Panc1 (cell line): ENCODE measurements at regions not wholly inside any gene's neighbourhood (a gene's known extent, or its start where the extent isn't known, plus 50 kb on each side); places are given as distances from the start of the nearest gene placed in this dataset.

Experiments used
- ATAC-seq: fragments of 200-7000 bp; cut with Tn5 transposase; 2 replicates; pipeline ENCODE4 v1.9.1; 2020; ENCODE audit warnings: mild to moderate bottlenecking, moderate library complexity
- BruUV-seq: library from RNA; stranded (reverse); fragments of 400-500 nt; replicated peaks from 2 replicates; lab custom pipeline; 2021; lab: Mats Ljungman, UMichigan
- CTCF ChIA-PET: fragments of 300-600 bp; sonication (Branson Sonifier 250); formaldehyde crosslinking; loops from one replicate; lab custom pipeline; 2022; ENCODE audit warnings: antibody characterized with exemption; lab: Charles Lee
- POLR2A ChIA-PET: fragments of 300-600 bp; sonication (Branson Sonifier 250); formaldehyde crosslinking; loops from one replicate; lab custom pipeline; 2022; ENCODE audit warnings: antibody characterized with exemption; lab: Charles Lee
- DNase-seq: peaks from one replicate; pipeline ENCODE4 v3.0.0-alpha.2; 2010; ENCODE audit warnings: low read depth, low spot score
- H3K27ac ChIP-seq: 2 replicates; pipeline ENCODE4 v1.5.1; 2011; ENCODE audit warnings: mild to moderate bottlenecking, low read length, inconsistent platforms
- H3K27me3 ChIP-seq: fragments of 200-500 bp; sonication (Bioruptor generic); 2 replicates; pipeline ENCODE4 v1.6.0; 2014; ENCODE audit warnings: low read length, inconsistent platforms; ENCODE audit not compliant: control insufficient read depth, insufficient read depth
- H3K36me3 ChIP-seq: fragments of 200-500 bp; sonication (Bioruptor generic); 2 replicates; pipeline ENCODE4 v1.5.1; 2014; ENCODE audit warnings: inconsistent platforms, mild to moderate bottlenecking, low read length, moderate library complexity; ENCODE audit not compliant: control insufficient read depth, insufficient read depth
- H3K4me1 ChIP-seq: 2 replicates; pipeline ENCODE4 v1.5.1; 2011; ENCODE audit warnings: inconsistent platforms, mild to moderate bottlenecking, low read length, moderate library complexity; ENCODE audit not compliant: control insufficient read depth, insufficient read depth
- H3K4me3 ChIP-seq, 2 experiments: 2 replicates each; pipeline ENCODE4 v1.5.1; 2011 to 2012; ENCODE audit warnings: low read depth in 2 of 2, low read length in 2 of 2, mild to moderate bottlenecking in 2 of 2, inconsistent platforms in 1 of 2, moderate library complexity in 1 of 2
- H3K9me3 ChIP-seq: fragments of 200-500 bp; sonication (Bioruptor generic); 2 replicates; pipeline ENCODE4 v1.5.1; 2014; ENCODE audit warnings: low read depth, mild to moderate bottlenecking, inconsistent platforms, low read length, moderate library complexity; ENCODE audit not compliant: control insufficient read depth, insufficient read depth
- POLR2AphosphoS5 ChIP-seq: IDR thresholded peaks from 2 replicates; pipeline ENCODE4 v1.6.1; 2012; ENCODE audit warnings: mild to moderate bottlenecking, low read depth, low read length, moderate library complexity
- SIN3A ChIP-seq: IDR thresholded peaks from 2 replicates; pipeline ENCODE4 v1.6.1; 2012; ENCODE audit warnings: low read depth, mild to moderate bottlenecking, low read length, moderate library complexity, borderline replicate concordance; ENCODE audit not compliant: insufficient read depth
- TCF7L2 ChIP-seq: IDR thresholded peaks from 2 replicates; pipeline ENCODE4 v1.6.1; 2011; ENCODE audit warnings: mild to moderate bottlenecking, low read depth, low read length, inconsistent platforms
- in situ Hi-C: cut with HindIII; loops from 2 replicates; pipeline ENCODE4 v1.10.0; 2016; ENCODE audit warnings: low sequenced_read_pairs, low pct_unique_long_range_greater_than_20kb
- intact Hi-C: fragments of 100-400 bp; cut with micrococcal nuclease; formaldehyde crosslinking; loops from one replicate; pipeline ENCODE4 v1.10.0; 2022; ENCODE audit not compliant: unreplicated experiment
- TF ChIP-seq, protein P1 (sequence below), 2 experiments: IDR thresholded peaks; 2 replicates each; pipeline ENCODE4 v1.6.1; 2011 to 2012; ENCODE audit warnings: low read depth in 2 of 2, control low read depth in 1 of 2, low read length in 1 of 2, mild to moderate bottlenecking in 1 of 2, moderate library complexity in 1 of 2; ENCODE audit not compliant: insufficient read depth in 1 of 2
- TF ChIP-seq, protein P2 (sequence below): fragments of 450-650 bp; IDR thresholded peaks from 2 replicates; pipeline ENCODE4 v1.5.1; 2017; ENCODE audit warnings: mild to moderate bottlenecking

DNA sequence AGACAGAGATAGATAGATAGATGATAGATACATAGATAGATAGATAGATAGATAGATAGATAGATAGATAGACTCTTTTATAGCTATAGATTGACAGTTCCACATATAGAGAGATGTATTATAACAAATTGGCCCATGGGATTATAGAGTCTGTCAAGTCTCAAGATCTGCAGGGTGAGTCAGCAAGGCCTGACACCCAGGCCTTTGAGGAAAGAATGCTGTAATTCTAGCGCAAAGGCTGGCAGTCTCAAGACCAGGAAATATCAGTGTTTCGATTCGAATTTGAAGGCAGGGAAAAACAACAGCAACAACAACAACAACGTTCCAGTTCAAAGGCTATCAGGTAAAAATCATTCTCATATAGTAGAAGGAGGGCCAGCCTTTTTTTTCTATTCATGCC is 339.2 kb upstream of the CDH9 start:
- intact Hi-C loops (no loop called here), in situ Hi-C loops (no loop called here)
- Histone ChIP-seq H3K9me3 (no peaks in the 10 kb centered on the region), H3K4me1 (no peaks in the 10 kb centered on the region), H3K36me3 (no peaks in the 10 kb centered on the region), H3K4me3 (no peak overlapping the region), H3K27ac (no peak overlapping the region), H3K27me3 (no peaks in the 10 kb centered on the region)
- DNase-seq = no peak
- no TSS peak for BruUV-seq
- ChIA-PET POLR2A (no interaction called here), CTCF (no interaction called here)
- no peak for TF ChIP-seq SIN3A
- TF ChIP-seq, protein P1, sequence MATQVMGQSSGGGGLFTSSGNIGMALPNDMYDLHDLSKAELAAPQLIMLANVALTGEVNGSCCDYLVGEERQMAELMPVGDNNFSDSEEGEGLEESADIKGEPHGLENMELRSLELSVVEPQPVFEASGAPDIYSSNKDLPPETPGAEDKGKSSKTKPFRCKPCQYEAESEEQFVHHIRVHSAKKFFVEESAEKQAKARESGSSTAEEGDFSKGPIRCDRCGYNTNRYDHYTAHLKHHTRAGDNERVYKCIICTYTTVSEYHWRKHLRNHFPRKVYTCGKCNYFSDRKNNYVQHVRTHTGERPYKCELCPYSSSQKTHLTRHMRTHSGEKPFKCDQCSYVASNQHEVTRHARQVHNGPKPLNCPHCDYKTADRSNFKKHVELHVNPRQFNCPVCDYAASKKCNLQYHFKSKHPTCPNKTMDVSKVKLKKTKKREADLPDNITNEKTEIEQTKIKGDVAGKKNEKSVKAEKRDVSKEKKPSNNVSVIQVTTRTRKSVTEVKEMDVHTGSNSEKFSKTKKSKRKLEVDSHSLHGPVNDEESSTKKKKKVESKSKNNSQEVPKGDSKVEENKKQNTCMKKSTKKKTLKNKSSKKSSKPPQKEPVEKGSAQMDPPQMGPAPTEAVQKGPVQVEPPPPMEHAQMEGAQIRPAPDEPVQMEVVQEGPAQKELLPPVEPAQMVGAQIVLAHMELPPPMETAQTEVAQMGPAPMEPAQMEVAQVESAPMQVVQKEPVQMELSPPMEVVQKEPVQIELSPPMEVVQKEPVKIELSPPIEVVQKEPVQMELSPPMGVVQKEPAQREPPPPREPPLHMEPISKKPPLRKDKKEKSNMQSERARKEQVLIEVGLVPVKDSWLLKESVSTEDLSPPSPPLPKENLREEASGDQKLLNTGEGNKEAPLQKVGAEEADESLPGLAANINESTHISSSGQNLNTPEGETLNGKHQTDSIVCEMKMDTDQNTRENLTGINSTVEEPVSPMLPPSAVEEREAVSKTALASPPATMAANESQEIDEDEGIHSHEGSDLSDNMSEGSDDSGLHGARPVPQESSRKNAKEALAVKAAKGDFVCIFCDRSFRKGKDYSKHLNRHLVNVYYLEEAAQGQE (IDR thresholded peaks at IDR 0.05; ENCODE audit: insufficient read depth in 1 of 2, low read depth in 2 of 2, low read length in 1 of 2) = no peak
- no peak for TF ChIP-seq POLR2AphosphoS5
- TF ChIP-seq, protein P2, sequence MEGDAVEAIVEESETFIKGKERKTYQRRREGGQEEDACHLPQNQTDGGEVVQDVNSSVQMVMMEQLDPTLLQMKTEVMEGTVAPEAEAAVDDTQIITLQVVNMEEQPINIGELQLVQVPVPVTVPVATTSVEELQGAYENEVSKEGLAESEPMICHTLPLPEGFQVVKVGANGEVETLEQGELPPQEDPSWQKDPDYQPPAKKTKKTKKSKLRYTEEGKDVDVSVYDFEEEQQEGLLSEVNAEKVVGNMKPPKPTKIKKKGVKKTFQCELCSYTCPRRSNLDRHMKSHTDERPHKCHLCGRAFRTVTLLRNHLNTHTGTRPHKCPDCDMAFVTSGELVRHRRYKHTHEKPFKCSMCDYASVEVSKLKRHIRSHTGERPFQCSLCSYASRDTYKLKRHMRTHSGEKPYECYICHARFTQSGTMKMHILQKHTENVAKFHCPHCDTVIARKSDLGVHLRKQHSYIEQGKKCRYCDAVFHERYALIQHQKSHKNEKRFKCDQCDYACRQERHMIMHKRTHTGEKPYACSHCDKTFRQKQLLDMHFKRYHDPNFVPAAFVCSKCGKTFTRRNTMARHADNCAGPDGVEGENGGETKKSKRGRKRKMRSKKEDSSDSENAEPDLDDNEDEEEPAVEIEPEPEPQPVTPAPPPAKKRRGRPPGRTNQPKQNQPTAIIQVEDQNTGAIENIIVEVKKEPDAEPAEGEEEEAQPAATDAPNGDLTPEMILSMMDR = no peak
- no peak for TF ChIP-seq TCF7L2
- no peak for ATAC-seq

DNA sequence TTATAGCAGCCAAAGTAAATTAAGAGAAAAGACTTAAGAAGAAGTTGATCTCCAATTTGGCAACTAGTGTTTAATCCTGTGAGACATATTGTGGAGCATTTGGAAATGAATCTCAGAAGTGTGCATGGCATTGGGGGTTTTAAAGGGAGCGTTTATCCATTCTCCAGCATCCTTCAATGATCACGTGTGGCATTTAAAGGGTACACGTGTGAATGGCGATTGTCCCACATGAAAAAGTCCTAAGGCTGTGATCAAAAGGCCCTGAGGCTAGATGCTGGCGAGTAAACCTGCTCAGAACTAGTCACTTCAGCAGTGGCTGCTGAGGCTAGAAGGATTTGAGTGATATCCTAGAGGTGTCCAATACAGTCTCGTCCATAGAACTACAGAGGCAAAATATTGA is 315.6 kb upstream of the CDH9 start:
- POLR2A ChIA-PET = no interaction called here
- H3K27me3 ChIP-seq = no peaks in the 10 kb centered on the region
- intact Hi-C loops = no loop called here
- no peaks in the 10 kb centered on the region for H3K9me3 ChIP-seq
- H3K27ac ChIP-seq = no peak overlapping the region
- TF ChIP-seq TCF7L2 = no peak
- no peak for TF ChIP-seq SIN3A
- ATAC-seq = no peak
- in situ Hi-C loops = no loop called here
- no TSS peak for BruUV-seq
- CTCF ChIA-PET = no interaction called here
- H3K4me3 ChIP-seq = no peak overlapping the region
- no peak for DNase-seq
- H3K4me1 ChIP-seq = no peaks in the 10 kb centered on the region
- no peaks in the 10 kb centered on the region; the same call in 1 of the 2 replicates for H3K36me3 ChIP-seq

DNA sequence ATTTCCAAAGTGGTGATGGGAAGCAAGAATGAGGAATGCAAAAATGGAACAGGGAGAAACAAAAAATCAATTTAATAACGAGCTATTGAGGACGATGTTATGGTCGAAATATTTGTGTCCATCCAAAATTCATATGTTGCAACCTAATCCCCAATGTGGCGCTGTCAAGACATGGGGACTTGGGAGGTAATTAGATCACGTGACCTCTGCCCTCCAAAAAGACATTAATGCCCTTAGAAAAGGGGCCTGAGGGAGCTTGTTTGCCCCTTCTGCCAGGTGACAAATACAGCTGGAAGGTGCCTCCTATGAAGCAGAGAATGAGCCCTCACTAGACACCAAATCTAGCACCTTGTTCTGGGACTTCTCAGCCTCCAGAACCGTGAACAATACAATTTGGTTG is 315.2 kb upstream of the CDH9 start:
- Histone ChIP-seq H3K36me3 (no peaks in the 10 kb centered on the region), H3K4me3 (no peak overlapping the region), H3K27ac (no peak overlapping the region), H3K27me3 (no peaks in the 10 kb centered on the region), H3K9me3 (no peaks in the 10 kb centered on the region), H3K4me1 (no peaks in the 10 kb centered on the region)
- POLR2A ChIA-PET = no interaction called here
- in situ Hi-C loops (no loop called here), intact Hi-C loops (no loop called here)
- DNase-seq (no peak), ATAC-seq (no peak)
- TF ChIP-seq POLR2AphosphoS5 = no peak
- CTCF ChIA-PET = no interaction called here
- no TSS peak for BruUV-seq
